Gastroesophageal sphincter (tissue), 3 donors: ENCODE measurements at regions not wholly inside any gene's neighbourhood (a gene's known extent, or its start where the extent isn't known, plus 50 kb on each side); places are given as distances from the start of the nearest gene placed in this dataset.
"Not testable (repeated sequence)": the region's sequence is repeated elsewhere in the genome, so short reads cannot be mapped to it uniquely, and the experiment has no call there.

Source experiments
- CTCF ChIP-seq, 4 experiments: fragments of 200-600 bp in 2 of 4; fragments of 450-650 bp in 2 of 4; sonication (generic) in 1 of 4; IDR thresholded peaks; one replicate each; pipeline ENCODE4 v1.5.1; 2017 to 2019; ENCODE audit warnings: antibody characterized with exemption in 4 of 4, mild to moderate bottlenecking in 2 of 4, moderate library complexity in 2 of 4
- EP300 ChIP-seq: sonication (generic); formaldehyde crosslinking; IDR thresholded peaks from one replicate; pipeline ENCODE4 v1.6.1; 2017; ENCODE audit warnings: antibody characterized with exemption, mild to moderate bottlenecking
- POLR2A ChIP-seq, 2 donors: fragments of 450-650 bp; IDR thresholded peaks; one replicate each; pipeline ENCODE4 v1.6.1; 2017; ENCODE audit warnings: antibody characterized with exemption in 2 of 2, mild to moderate bottlenecking in 2 of 2, moderate library complexity in 1 of 2
- POLR2AphosphoS5 ChIP-seq: sonication (generic); formaldehyde crosslinking; IDR thresholded peaks from one replicate; pipeline ENCODE4 v1.6.1; 2017; ENCODE audit warnings: antibody characterized with exemption

- TF ChIP-seq POLR2AphosphoS5; CTCF (IDR thresholded peaks at IDR 0.05); EP300; POLR2A (IDR thresholded peaks at IDR 0.05): not testable (repeated sequence)
Measured at GRCh38 chrY:9143366-9143765, 193.9 kb upstream of the TSPY4 start.
